ENCODE measurements at regions not wholly inside any gene's neighbourhood (a gene's known extent, or its start where the extent isn't known, plus 50 kb on each side); places are given as distances from the start of the nearest gene placed in this dataset.

DNA sequence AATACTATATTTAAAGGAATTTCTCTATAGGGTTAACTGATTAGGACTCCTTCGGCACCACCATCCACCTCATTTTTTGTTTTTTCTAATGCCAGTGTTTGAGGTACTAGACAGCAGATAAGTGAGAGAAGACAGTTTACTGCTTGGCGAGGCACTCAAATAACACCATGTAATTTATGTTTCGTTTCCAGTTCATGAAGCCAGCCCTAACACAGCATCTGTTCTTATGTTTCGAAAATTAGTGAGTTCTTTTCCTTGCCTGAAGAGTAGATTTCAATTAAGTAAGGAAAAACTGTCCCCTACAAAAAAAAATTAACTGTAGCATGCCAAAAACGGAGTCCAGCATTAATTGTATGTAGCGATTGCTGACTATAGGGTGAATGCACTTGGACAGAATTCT, 409.1 kb downstream of the TBC1D4 start:
- DNase-seq (ENCODE audit: low read depth): no peak
- H3K4me3 ChIP-seq (ENCODE audit: low read depth, low read length): no peak overlapping the region

DNA sequence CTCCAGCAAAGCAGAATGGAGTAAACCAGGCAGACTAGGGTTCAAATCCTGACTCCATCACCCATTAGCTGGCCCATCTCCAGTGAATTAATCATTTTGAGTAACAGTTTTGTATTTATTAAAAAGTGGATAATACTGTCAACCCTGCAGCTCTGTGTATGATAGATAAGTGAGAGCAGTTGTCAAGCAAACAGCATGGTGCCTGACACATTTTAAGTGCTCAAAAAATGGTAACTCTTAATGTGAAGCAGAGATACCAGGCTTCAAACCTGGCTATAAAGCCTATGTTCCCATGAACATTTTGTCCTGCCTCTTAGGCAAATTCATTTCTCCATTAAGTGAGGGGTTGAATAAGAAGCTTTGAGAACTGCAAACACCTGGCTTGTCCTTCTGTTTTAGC, 409.6 kb downstream of the TBC1D4 start:
- no peak for DNase-seq (ENCODE audit: low read depth)
- H3K4me3 ChIP-seq (ENCODE audit: low read depth, low read length): no peak overlapping the region

DNA sequence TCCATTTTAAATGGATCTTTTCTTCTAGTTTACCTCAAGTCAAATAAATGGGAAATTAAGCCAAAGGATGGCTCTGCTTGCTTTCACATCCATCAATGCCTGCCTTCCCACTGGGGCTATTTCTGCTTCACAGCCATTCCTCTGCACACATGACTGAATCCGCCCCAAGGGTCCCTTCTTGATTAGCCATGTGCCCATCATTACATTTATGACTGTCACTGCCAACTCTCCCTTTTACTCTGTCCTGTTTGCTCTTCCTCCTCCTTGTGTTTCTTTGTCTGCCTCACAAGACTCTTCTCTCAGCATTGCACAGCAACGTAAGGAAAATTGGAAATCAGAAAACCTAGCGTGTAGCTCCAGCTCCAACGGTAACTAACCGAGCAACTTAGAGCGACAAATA, 410.2 kb downstream of the TBC1D4 start:
- DNase-seq (ENCODE audit: low read depth): no peak
- H3K4me3 ChIP-seq (ENCODE audit: low read depth, low read length): no peak overlapping the region

DNA sequence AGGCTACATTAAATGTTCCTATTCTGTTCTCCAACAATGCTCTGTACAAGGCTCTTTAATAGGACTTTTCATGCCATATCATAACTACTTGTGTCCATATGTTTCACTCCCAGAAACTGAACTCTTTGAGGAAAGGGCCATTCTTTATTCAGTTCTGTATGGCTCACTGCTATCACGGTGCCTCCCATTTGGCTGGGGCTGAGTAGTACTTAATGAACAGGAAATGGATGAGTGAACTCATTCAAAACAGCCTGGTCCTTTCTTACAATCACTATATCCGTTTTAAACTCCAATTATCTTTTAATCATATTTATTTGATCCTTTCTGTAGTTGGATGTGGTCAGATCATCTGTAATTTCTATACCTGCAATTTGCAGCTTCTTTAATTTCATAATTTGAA, 410.6 kb downstream of the TBC1D4 start:
- DNase-seq (ENCODE audit: low read depth): no peak
- H3K4me3 ChIP-seq (ENCODE audit: low read depth, low read length): no peak overlapping the region

GRCh38 chr13:75061909-75062308, 420.1 kb downstream of the TBC1D4 start:
- no peak overlapping the region for H3K4me3 ChIP-seq (ENCODE audit: low read depth, low read length)
- no peak for DNase-seq (ENCODE audit: low read depth)

DNA sequence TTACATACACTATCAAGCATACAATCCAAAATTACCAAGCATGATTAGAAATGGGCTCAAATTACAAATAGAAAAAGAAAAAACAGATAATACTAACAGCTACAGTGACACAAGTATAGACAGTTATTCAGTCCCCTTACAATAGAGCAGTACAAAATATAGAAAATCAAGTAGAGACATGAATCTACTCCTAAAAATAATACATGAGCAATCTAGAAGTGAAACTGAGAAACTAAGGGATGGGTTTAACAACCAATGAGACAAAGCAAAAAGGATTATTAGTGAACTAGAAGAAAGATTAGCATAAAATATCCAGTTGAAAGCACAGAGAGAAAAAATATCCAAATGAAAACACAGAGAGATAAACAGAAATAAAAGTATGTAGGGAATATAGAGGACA, 426.7 kb downstream of the TBC1D4 start:
- no peak overlapping the region for H3K4me3 ChIP-seq (ENCODE audit: low read depth, low read length)
- no peak for DNase-seq (ENCODE audit: low read depth)

GRCh38 chr13:75052616-75053015, 429.4 kb downstream of the TBC1D4 start:
- no peak for DNase-seq (ENCODE audit: low read depth)
- no peak overlapping the region for H3K4me3 ChIP-seq (ENCODE audit: low read depth, low read length)

- DNase-seq (ENCODE audit: low read depth): peak; percentile 26
These were observed 431.4 kb downstream of the TBC1D4 start for GRCh38 chr13:75050419-75051046.

GRCh38 chr13:75049735-75050335, 432.1 kb downstream of the TBC1D4 start:
- H3K4me3 ChIP-seq (ENCODE audit: low read depth, low read length): no peak overlapping the region
- no peak for DNase-seq (ENCODE audit: low read depth)

More at GRCh38 chr13:75050419-75051046, 431.4 kb downstream of the TBC1D4 start:
- H3K4me3 ChIP-seq (ENCODE audit: low read depth, low read length): no peak overlapping the region

GRCh38 chr13:75042807-75043206, 439.2 kb downstream of the TBC1D4 start:
- no peak for DNase-seq (ENCODE audit: low read depth)
- no peak overlapping the region for H3K4me3 ChIP-seq (ENCODE audit: low read depth, low read length)

GRCh38 chr13:75038393-75039113, 443.4 kb downstream of the TBC1D4 start:
- no peak overlapping the region for H3K4me3 ChIP-seq (ENCODE audit: low read depth, low read length)
- DNase-seq (ENCODE audit: low read depth): peak; percentile 2

DNA sequence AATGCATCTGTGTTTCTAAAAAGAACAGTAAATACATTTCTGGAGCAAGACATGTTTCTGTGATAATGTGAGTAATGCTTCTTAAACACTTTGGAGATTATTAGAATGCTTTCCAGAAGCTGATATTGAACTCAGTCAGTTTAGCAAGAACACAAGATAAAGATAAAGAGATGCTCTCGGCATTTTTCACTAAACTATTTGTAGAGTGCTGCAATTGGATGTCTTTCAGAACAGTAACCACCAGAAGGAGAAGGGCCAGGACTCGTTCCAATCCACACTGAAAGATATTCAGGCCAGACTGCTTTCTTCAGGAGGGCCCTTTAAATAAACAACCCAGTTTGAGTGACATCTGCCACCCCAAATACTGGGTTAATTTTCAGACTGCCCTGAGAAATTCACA, 456.0 kb downstream of the TBC1D4 start:
- H3K4me3 ChIP-seq (ENCODE audit: low read depth, low read length): no peak overlapping the region
- DNase-seq (ENCODE audit: low read depth): no peak

DNA sequence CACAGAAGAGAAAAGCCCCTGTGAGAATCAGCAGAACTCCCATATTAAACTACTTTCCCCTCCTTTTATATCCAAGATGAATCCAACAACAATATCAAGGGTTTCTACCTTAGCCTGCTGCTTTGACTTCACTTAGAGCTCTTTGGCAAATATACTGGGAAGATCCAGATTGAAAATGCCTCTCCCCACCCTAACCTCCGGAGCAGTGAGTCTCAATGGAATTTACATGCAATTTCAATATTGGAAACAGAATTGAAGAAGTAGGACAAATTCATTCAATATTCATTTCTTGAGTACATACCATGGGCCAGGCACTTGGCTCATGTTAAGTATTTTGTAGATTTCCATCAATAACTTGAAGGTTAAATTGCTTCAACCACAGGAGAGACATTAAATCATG, 457.4 kb downstream of the TBC1D4 start:
- H3K4me3 ChIP-seq (ENCODE audit: low read depth, low read length): no peak overlapping the region

GRCh38 chr13:75023609-75024008, 458.4 kb downstream of the TBC1D4 start:
- H3K4me3 ChIP-seq (ENCODE audit: low read depth, low read length): no peak overlapping the region
- no peak for DNase-seq (ENCODE audit: low read depth)

More for the DNA sequence above, 457.4 kb downstream of the TBC1D4 start:
- no peak for DNase-seq (ENCODE audit: low read depth)

GRCh38 chr13:75021151-75021550, 460.8 kb downstream of the TBC1D4 start:
- no peak overlapping the region for H3K4me3 ChIP-seq (ENCODE audit: low read depth, low read length)
- DNase-seq (ENCODE audit: low read depth): no peak

DNA sequence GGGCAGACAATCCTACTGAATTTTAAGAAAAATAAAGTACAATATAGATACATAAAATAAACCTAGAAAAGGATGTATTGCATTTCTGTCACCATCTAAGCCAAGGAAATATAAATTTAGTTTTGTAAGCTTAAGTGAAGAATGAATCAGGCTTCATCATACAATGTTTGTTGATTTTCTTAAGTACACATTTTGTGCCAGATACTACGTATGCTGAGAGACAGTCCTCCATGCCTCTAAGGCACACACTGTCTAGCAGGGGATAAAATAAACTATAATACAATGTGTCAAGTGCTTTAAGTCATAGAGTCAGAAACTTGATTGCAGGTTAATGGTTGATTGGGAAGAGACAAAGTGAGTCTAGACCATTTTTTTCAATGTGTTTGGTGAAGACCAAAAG, 465.7 kb downstream of the TBC1D4 start:
- no peak overlapping the region for H3K4me3 ChIP-seq (ENCODE audit: low read depth, low read length)
- DNase-seq (ENCODE audit: low read depth): peak; percentile 10

- no peak for DNase-seq (ENCODE audit: low read depth)
These were observed 468.2 kb downstream of the TBC1D4 start for GRCh38 chr13:75013818-75014217.

GRCh38 chr13:75010941-75011340, 471.0 kb downstream of the TBC1D4 start:
- no peak for DNase-seq (ENCODE audit: low read depth)
- H3K4me3 ChIP-seq (ENCODE audit: low read depth, low read length): no peak overlapping the region

More at GRCh38 chr13:75013818-75014217, 468.2 kb downstream of the TBC1D4 start:
- no peak overlapping the region for H3K4me3 ChIP-seq (ENCODE audit: low read depth, low read length)

- DNase-seq (ENCODE audit: low read depth): no peak
- no peak overlapping the region for H3K4me3 ChIP-seq (ENCODE audit: low read depth, low read length)
These were observed 473.0 kb downstream of the TBC1D4 start for GRCh38 chr13:75008926-75009325.

DNA sequence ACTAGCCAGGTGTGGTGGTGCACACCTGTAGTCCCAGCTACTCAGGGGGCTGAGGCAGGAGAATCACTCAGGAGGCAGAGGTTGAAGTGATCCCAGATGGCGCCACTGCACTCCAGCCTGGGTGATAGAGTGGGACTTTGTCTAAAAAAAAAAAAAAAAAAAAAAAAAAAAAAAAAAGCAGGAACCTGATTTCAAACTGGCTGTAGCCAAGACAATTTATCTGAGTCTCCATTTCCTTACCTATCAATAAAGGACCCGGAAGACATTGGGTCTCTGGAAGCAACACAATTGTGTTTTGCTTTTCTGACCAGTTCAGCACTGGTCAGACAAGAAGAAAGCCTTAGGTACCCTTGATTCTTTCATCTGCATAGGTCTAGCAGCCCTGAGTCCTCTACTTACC, 491.0 kb downstream of the TBC1D4 start:
- DNase-seq (ENCODE audit: low read depth): no peak
- no peak overlapping the region for H3K4me3 ChIP-seq (ENCODE audit: low read depth, low read length)

Measured in skeletal muscle cell (primary cell).